HepG2 (cell line): ENCODE measurements at regions not wholly inside any gene's neighbourhood (a gene's known extent, or its start where the extent isn't known, plus 50 kb on each side); places are given as distances from the start of the nearest gene placed in this dataset.

ENCODE experiments used
- SP2 ChIP-seq: sonication (generic); formaldehyde crosslinking; IDR thresholded peaks from 2 replicates; pipeline ENCODE4 v1.5.1; 2020; ENCODE audit warnings: mild to moderate bottlenecking, missing genetic modification reagents
- TARDBP ChIP-seq: sonication (generic); formaldehyde crosslinking; IDR thresholded peaks from 2 replicates; pipeline ENCODE4 v1.8.0; 2022; ENCODE audit warnings: mild to moderate bottlenecking, missing genetic modification reagents
- TF ChIP-seq, protein P1 (sequence below): sonication (generic); formaldehyde crosslinking; IDR thresholded peaks from 2 replicates; pipeline ENCODE4 v1.5.0; 2020; ENCODE audit warnings: mild to moderate bottlenecking, missing genetic modification reagents, moderate library complexity
- TF ChIP-seq, protein P2 (sequence below), 2 experiments: IDR thresholded peaks; 2 replicates each; pipeline ENCODE4 v1.6.1; 2011 to 2012; ENCODE audit warnings: low read length in 2 of 2, borderline replicate concordance in 1 of 2, low read depth in 1 of 2, mild to moderate bottlenecking in 1 of 2, moderate library complexity in 1 of 2

DNA sequence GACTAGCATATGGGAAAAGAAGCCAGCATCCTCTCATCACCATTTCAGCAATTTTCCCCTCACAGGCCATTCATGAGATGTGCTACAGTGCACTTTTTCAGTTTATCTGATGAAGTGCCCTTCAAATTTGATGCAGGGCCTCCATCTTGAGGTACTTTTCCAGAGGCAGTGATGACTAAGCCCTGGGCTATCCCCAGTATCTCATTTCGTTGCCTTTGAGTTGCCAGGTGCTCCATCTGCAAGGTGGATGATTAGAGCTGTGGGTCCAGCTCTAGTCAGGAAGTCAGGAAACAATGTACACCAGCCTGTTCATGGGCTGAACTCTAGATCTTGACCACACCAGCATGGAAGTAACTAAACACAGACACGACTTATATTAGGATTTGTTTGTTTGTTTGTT, 425.2 kb downstream of the METTL4 start:
- TF ChIP-seq SP2: no peak
- TF ChIP-seq, protein P1, sequence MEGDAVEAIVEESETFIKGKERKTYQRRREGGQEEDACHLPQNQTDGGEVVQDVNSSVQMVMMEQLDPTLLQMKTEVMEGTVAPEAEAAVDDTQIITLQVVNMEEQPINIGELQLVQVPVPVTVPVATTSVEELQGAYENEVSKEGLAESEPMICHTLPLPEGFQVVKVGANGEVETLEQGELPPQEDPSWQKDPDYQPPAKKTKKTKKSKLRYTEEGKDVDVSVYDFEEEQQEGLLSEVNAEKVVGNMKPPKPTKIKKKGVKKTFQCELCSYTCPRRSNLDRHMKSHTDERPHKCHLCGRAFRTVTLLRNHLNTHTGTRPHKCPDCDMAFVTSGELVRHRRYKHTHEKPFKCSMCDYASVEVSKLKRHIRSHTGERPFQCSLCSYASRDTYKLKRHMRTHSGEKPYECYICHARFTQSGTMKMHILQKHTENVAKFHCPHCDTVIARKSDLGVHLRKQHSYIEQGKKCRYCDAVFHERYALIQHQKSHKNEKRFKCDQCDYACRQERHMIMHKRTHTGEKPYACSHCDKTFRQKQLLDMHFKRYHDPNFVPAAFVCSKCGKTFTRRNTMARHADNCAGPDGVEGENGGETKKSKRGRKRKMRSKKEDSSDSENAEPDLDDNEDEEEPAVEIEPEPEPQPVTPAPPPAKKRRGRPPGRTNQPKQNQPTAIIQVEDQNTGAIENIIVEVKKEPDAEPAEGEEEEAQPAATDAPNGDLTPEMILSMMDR (CRISPR knock-in tag): no peak
- no peak for TF ChIP-seq TARDBP (CRISPR knock-in tag)
- TF ChIP-seq, protein P2, sequence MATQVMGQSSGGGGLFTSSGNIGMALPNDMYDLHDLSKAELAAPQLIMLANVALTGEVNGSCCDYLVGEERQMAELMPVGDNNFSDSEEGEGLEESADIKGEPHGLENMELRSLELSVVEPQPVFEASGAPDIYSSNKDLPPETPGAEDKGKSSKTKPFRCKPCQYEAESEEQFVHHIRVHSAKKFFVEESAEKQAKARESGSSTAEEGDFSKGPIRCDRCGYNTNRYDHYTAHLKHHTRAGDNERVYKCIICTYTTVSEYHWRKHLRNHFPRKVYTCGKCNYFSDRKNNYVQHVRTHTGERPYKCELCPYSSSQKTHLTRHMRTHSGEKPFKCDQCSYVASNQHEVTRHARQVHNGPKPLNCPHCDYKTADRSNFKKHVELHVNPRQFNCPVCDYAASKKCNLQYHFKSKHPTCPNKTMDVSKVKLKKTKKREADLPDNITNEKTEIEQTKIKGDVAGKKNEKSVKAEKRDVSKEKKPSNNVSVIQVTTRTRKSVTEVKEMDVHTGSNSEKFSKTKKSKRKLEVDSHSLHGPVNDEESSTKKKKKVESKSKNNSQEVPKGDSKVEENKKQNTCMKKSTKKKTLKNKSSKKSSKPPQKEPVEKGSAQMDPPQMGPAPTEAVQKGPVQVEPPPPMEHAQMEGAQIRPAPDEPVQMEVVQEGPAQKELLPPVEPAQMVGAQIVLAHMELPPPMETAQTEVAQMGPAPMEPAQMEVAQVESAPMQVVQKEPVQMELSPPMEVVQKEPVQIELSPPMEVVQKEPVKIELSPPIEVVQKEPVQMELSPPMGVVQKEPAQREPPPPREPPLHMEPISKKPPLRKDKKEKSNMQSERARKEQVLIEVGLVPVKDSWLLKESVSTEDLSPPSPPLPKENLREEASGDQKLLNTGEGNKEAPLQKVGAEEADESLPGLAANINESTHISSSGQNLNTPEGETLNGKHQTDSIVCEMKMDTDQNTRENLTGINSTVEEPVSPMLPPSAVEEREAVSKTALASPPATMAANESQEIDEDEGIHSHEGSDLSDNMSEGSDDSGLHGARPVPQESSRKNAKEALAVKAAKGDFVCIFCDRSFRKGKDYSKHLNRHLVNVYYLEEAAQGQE (IDR thresholded peaks at IDR 0.05; ENCODE audit: borderline replicate concordance in 1 of 2, low read depth in 1 of 2, low read length in 2 of 2): no peak
